ENCODE measurements at regions not wholly inside any gene's neighbourhood (a gene's known extent, or its start where the extent isn't known, plus 50 kb on each side); places are given as distances from the start of the nearest gene placed in this dataset.

DNA sequence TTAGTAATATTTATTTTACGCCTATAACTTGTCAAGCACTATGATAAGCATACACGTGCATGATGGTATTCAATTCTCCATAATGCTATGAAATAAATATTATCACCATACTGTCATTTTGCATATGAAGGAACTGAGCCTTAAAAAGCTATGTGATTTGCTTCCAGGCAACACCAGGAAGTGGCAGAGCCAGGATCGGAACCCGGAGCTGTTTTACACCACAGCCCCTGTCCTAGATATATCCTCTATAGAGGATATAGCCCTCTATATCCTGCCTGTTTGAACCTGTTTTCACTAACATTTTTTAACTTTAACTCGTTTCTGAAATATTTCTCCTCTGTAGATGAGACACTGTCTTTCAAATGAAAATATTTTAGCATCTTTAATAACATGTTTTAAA, 690.0 kb downstream of the SATB2 start:
- ATAC-seq (no peak), DNase-seq (no peak)
- H3K27ac Mint-ChIP-seq = no peak overlapping the region
- no peak overlapping the region for H3K4me3 Mint-ChIP-seq
- no peaks in the 10 kb centered on the region for H3K9me3 Mint-ChIP-seq (ENCODE audit: low read depth)
- H3K4me1 Mint-ChIP-seq = no peaks in the 10 kb centered on the region
- CTCF ChIA-PET = no interaction called here
- H3K27me3 Mint-ChIP-seq = no peaks in the 10 kb centered on the region
- no peaks in the 10 kb centered on the region for H3K36me3 Mint-ChIP-seq

DNA sequence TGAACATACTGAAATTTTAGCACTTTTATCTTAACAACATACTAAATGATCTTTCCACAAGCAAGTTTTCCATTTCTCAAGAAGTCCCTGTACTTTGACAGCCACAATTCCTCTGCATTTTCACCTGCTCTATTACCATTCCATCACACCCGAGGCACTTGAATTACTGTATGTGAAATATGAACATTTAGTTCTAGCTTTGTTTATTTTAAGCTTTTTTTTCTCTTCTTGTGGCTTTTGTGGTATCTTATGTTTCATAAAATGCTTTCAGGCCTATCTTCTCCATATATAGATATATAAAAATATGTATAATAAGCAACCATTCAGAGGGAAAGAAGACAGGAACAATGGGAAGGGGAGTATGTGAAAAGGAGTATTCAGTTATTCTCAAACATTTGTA, 693.9 kb downstream of the SATB2 start:
- Mint-ChIP-seq H3K27me3 (no peaks in the 10 kb centered on the region), H3K9me3 (ENCODE audit: low read depth) (no peaks in the 10 kb centered on the region), H3K36me3 (no peaks in the 10 kb centered on the region), H3K4me1 (no peaks in the 10 kb centered on the region), H3K4me3 (no peak overlapping the region), H3K27ac (no peak overlapping the region)
- DNase-seq (no peak), ATAC-seq (no peak)
- CTCF ChIA-PET = no interaction called here

DNA sequence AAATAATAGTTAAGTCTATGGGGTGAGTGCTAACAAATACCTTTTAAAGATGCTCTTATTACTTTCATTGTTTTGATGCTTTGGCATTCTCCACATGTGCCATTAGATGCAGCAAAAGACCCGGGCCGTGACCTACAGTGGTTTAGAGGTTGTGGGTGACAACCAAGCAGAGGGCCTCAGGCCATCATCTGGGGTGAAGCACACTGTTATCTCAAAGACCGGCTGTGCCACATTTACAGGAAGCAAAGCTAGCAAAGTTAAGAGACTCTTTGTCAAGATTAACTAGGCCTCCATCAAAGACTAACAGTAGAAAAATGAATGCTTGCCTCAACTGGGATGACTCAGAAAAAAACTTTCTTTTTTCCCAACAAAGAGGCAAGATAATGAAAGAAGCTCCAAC, 695.3 kb downstream of the SATB2 start:
- CTCF ChIA-PET = no interaction called here
- Mint-ChIP-seq H3K4me1 (no peaks in the 10 kb centered on the region), H3K4me3 (no peak overlapping the region), H3K27me3 (no peaks in the 10 kb centered on the region), H3K9me3 (ENCODE audit: low read depth) (no peaks in the 10 kb centered on the region), H3K27ac (no peak overlapping the region), H3K36me3 (no peaks in the 10 kb centered on the region)
- no peak for ATAC-seq
- no peak for DNase-seq

DNA sequence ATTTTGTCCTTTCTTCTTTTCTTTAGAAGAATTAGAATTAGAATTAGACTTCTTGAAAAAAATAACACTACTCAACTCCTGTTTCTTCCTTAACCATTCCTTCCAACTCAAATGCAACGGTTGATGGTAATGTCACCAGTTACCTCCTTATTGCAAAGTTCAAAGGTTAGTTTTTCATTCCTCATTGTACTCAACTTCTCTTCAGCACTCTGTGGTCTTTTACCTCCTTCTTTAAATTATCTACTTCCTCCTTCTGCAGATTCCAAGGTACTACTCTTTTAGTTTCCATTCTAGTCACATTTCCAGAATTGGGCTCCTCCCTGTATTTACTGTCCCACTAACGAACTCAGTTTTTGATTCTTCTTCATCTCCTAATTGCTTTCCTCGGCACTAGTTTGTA, 700.7 kb downstream of the SATB2 start:
- H3K27me3 Mint-ChIP-seq = no peaks in the 10 kb centered on the region
- no peaks in the 10 kb centered on the region for H3K36me3 Mint-ChIP-seq
- H3K4me1 Mint-ChIP-seq = no peaks in the 10 kb centered on the region
- ATAC-seq (no peak), DNase-seq (no peak)
- H3K27ac Mint-ChIP-seq = no peak overlapping the region
- CTCF ChIA-PET = no interaction called here
- H3K4me3 Mint-ChIP-seq = no peak overlapping the region
- no peaks in the 10 kb centered on the region for H3K9me3 Mint-ChIP-seq (ENCODE audit: low read depth)

DNA sequence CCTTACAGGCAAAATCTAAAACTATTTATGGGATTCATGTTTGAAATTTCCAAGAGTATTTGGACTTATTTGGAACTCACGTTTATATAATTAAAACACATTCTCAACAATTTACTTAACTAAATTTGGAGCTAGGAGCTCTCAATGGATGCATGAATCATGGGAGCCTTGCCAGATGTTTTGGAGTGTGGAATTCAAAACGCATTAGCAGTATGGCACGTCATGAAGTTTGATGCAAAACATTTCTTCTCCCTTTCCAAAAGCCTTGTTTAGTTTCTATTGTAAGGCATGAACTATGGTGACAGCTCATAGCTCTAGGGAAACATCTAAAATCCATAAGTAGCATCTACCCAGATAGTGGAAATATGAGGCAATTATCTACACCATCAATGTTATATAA, 701.6 kb downstream of the SATB2 start:
- H3K9me3 Mint-ChIP-seq (ENCODE audit: low read depth) = no peaks in the 10 kb centered on the region
- DNase-seq = no peak
- ATAC-seq = no peak
- H3K27me3 Mint-ChIP-seq = no peaks in the 10 kb centered on the region
- H3K36me3 Mint-ChIP-seq = no peaks in the 10 kb centered on the region
- H3K27ac Mint-ChIP-seq = no peak overlapping the region
- H3K4me1 Mint-ChIP-seq = no peaks in the 10 kb centered on the region
- no peak overlapping the region for H3K4me3 Mint-ChIP-seq
- CTCF ChIA-PET = no interaction called here

DNA sequence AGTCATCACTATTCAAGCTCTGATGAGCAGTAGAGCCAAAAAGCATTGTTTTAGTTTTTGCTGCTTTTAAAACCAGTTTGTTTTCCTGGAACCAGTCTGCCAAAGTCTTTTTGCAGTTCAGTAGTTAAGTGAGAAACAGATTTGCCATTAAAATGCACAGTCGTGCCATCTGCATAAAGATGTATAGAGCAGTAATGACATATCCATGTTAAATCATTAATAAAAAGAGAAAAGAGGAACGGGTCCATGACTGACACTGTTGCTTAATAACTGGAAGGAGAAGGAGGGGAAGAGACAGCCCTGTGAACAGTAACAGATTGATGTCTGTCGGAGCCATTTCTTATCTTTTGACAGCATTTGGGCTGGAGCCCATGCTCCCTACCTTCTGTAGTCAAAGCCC, 704.6 kb downstream of the SATB2 start:
- Mint-ChIP-seq H3K9me3 (ENCODE audit: low read depth) (no peaks in the 10 kb centered on the region), H3K36me3 (no peaks in the 10 kb centered on the region), H3K27ac (no peak overlapping the region), H3K4me1 (no peaks in the 10 kb centered on the region), H3K4me3 (no peak overlapping the region), H3K27me3 (no peaks in the 10 kb centered on the region)
- CTCF ChIA-PET = no interaction called here
- DNase-seq = no peak
- no peak for ATAC-seq

DNA sequence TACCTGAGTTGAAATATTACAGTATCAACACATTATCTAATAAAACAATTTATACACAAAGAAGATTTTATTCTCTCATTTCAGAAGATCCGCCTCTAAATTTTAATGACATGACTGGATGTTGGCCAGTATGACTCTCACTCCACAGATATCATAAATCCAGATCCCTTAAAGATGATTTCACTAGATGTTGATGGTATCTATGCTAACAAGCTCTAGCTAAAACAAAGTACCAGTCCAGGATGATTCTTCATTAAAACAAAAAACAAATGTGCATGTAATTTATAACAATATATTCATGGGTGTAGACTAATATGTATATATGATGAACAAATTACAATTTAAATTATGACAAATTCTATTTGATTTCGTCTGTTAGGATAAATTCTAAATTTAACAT, 708.4 kb downstream of the SATB2 start:
- H3K9me3 Mint-ChIP-seq (ENCODE audit: low read depth) = no peaks in the 10 kb centered on the region
- no peak overlapping the region for H3K27ac Mint-ChIP-seq
- no peaks in the 10 kb centered on the region for H3K27me3 Mint-ChIP-seq
- no peak overlapping the region for H3K4me3 Mint-ChIP-seq
- CTCF ChIA-PET = no interaction called here
- ATAC-seq (no peak), DNase-seq (no peak)
- no peaks in the 10 kb centered on the region for H3K36me3 Mint-ChIP-seq
- no peaks in the 10 kb centered on the region for H3K4me1 Mint-ChIP-seq

DNA sequence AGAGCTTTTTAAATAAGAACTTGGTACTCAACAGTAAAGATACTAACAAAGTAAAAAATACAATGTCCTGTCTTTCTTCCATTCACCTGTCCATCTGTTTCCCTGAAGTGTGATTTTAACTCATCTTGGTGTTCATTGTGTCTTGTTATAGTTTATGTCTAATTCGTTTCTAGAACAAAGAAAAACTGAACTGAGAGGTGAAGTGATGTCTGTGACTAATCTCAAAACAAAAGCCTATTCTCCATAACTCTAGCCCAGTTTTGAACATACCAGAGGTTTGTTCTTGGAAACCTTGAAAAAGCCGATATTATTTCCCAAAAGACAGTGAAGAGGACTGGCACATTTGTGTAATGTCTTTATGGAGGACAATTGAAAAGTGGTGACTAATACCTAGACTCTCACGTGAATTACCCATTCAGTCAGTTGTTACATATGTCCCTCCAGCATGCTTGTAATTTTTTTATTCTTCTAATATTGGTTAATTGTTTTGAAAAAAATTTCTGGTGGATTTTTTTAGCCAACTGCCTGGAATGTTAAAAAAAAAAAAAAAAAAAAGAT, 725.8 kb downstream of the SATB2 start:
- Mint-ChIP-seq H3K9me3 (ENCODE audit: low read depth) (no peaks in the 10 kb centered on the region), H3K4me1 (no peaks in the 10 kb centered on the region), H3K27me3 (no peaks in the 10 kb centered on the region), H3K36me3 (no peaks in the 10 kb centered on the region), H3K27ac (no peak overlapping the region), H3K4me3 (no peak overlapping the region)
- ATAC-seq (no peak), DNase-seq (no peak)
- CTCF ChIA-PET = no interaction called here

DNA sequence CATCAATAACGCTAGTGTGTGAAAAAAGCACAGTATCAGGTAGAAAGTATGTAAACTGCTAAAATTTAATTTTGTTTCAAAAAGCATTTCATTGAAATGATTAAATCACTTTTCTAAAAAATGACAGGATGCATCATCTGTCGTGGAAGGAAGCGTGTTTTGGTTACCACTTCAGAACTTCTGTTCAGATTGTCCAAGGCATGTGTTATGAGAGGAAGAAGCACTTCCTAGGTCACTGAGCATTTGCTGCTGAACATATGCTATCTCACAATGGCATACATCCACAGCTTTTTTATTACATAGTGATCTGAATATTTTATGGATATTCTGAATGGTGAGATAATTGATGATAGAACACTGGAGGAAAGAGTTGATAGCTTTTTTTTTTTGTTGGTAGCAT, 737.5 kb downstream of the SATB2 start:
- ATAC-seq = no peak
- Mint-ChIP-seq H3K27me3 (no peaks in the 10 kb centered on the region), H3K4me1 (no peaks in the 10 kb centered on the region), H3K9me3 (ENCODE audit: low read depth) (no peaks in the 10 kb centered on the region), H3K27ac (no peak overlapping the region), H3K36me3 (no peaks in the 10 kb centered on the region), H3K4me3 (no peak overlapping the region)
- DNase-seq = no peak
- CTCF ChIA-PET = no interaction called here

DNA sequence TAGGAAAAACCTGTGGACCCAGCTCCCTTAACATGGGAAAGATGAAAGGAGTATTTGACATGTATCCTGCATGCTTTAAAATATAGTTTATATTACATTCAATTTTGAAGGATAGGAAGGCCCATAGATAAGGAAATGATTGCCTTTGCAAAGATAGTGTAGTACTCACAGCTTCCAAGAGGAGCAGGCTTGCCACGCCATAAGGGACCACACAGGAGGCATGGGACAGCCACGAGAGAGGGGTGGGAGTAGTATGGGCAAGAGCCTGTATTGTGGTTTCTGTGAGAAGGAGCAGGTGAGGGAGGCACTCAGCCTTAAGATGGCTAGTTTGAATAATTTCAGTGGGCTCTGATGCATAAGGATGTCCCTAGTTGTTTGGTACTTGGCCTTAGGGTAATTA, 740.3 kb downstream of the SATB2 start:
- Mint-ChIP-seq H3K36me3 (no peaks in the 10 kb centered on the region), H3K9me3 (ENCODE audit: low read depth) (no peaks in the 10 kb centered on the region), H3K27ac (no peak overlapping the region), H3K4me1 (no peaks in the 10 kb centered on the region), H3K27me3 (no peaks in the 10 kb centered on the region), H3K4me3 (no peak overlapping the region)
- CTCF ChIA-PET = no interaction called here
- ATAC-seq = no peak
- DNase-seq = no peak

DNA sequence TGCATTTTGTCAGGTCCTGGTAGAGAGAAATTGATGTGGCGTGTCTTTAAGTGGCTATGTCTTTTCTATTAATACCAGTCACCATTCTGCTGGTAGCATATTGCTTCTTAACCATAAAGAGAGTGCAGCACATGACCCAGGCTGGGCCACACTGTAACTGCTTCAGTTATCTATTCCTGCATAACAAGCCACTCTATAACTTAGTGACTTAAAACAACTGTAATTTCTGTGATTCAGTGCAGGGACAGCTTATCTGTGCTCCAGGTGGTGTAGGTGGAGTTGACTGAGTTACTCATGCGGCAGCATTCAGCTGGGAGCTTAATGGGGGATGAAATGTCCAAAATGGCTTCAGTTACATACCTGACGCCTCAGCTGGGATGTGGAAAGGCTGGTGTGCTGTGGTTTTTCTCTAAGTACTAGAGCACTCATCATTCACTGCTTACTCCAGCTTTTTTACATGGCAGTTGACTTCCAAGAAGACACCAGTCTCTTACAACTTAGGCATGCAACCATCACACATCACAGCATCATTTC, 742.4 kb downstream of the SATB2 start:
- H3K9me3 Mint-ChIP-seq (ENCODE audit: low read depth) = no peaks in the 10 kb centered on the region
- H3K4me1 Mint-ChIP-seq = no peaks in the 10 kb centered on the region
- H3K27ac Mint-ChIP-seq = no peak overlapping the region
- DNase-seq (no peak), ATAC-seq (no peak)
- CTCF ChIA-PET = no interaction called here
- H3K36me3 Mint-ChIP-seq = no peaks in the 10 kb centered on the region
- no peak overlapping the region for H3K4me3 Mint-ChIP-seq
- no peaks in the 10 kb centered on the region for H3K27me3 Mint-ChIP-seq

DNA sequence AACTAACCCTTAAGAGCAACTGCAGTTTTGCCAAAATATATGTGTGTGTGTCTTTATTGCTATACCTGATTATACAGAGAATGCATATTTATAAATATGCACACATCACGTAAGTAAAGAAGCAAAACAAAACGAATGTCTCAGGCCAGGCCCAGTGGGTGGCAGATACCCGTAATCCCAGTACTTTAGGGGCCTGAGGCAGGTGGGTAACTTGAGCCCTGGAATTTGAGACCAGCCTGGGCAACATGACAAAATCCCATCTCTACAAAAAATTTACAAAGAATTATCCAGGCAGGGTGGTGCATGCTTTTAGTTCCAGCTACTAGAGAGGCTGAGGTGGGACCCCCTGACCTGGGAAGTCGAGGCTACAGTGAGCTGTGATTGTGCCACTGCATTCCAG, 745.3 kb downstream of the SATB2 start:
- DNase-seq = no peak
- ATAC-seq = no peak
- Mint-ChIP-seq H3K36me3 (no peaks in the 10 kb centered on the region), H3K9me3 (ENCODE audit: low read depth) (no peaks in the 10 kb centered on the region), H3K27ac (no peak overlapping the region), H3K4me1 (no peaks in the 10 kb centered on the region), H3K4me3 (no peak overlapping the region), H3K27me3 (no peaks in the 10 kb centered on the region)
- CTCF ChIA-PET = no interaction called here

DNA sequence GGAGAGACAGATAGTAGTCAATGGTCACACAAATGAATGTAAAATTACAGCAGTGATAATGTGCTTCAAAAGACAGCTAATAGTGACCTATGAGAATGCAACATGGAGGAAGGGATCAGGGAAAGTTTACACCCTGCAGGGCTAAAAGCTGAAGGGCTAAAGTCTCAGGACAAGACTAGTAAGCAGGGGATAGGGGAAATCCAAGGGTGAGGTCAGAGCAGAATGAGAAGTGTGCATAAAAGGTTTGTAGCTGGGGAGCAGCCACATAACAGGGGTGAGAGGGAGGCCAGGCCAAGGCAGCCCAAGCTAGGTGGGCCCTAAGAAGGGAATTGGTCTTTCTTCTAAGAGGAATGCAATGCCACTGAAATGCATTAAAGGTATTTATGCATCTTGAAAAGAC, 746.3 kb downstream of the SATB2 start:
- Mint-ChIP-seq H3K4me3 (no peak overlapping the region), H3K4me1 (no peaks in the 10 kb centered on the region), H3K27me3 (no peaks in the 10 kb centered on the region), H3K9me3 (ENCODE audit: low read depth) (no peaks in the 10 kb centered on the region), H3K36me3 (no peaks in the 10 kb centered on the region), H3K27ac (no peak overlapping the region)
- ATAC-seq = no peak
- CTCF ChIA-PET = no interaction called here
- DNase-seq = no peak

DNA sequence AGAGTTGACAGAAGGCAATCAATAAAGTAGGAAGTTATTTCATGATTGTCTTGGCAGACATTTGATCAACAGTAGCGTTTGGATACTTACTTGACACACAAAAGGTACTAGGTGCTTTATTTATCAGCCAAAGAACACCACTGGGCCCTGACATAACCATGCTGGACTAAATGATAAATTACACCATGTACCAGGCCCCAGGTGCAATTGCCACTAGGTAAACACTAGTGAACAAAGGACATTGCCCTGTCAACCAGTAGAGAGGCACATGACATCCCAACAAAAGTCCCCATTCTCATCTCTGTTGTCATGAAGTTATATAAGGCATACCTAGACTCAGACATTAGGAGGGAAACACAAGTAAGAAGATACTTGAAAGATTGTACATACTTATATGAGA, 747.2 kb downstream of the SATB2 start:
- Mint-ChIP-seq H3K36me3 (no peaks in the 10 kb centered on the region), H3K4me1 (no peaks in the 10 kb centered on the region), H3K27me3 (no peaks in the 10 kb centered on the region), H3K4me3 (no peak overlapping the region), H3K9me3 (ENCODE audit: low read depth) (no peaks in the 10 kb centered on the region), H3K27ac (no peak overlapping the region)
- no peak for DNase-seq
- ATAC-seq = no peak
- CTCF ChIA-PET = no interaction called here

DNA sequence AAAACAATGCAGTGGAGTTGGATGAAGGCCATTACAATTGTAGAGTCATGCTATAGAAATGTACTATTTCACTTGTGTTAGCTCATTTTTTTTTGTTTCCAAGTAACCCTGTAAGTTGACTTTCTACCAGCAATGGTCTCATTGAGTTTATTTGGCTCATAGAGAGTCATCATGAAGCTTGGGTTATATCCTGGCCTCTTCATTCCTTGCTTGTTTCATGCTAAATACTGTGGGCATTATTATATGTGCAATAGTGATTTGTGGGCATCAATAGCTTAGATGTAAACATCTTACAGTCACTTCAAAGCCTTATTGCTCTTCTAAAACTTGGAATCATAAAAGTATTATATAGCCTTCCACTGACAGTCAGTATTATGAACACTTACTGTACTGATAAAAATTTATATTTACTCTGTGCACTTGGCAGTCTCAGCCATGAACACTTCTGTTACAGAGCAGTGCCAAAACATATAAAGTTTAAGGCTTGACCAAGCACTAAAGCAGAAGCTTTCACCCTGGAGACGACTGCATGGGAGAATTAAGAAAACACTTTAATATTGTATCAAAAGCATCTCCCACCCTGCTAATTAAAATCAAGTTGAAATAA, 751.2 kb downstream of the SATB2 start:
- DNase-seq (no peak), ATAC-seq (no peak)
- Mint-ChIP-seq H3K4me1 (no peaks in the 10 kb centered on the region), H3K4me3 (no peak overlapping the region), H3K36me3 (no peaks in the 10 kb centered on the region), H3K27me3 (no peaks in the 10 kb centered on the region), H3K27ac (no peak overlapping the region), H3K9me3 (ENCODE audit: low read depth) (no peaks in the 10 kb centered on the region)
- CTCF ChIA-PET = no interaction called here
